Cardiac fibroblast (primary cell): ENCODE measurements at regions not wholly inside any gene's neighbourhood (a gene's known extent, or its start where the extent isn't known, plus 50 kb on each side); places are given as distances from the start of the nearest gene placed in this dataset.

Experiments
- DNase-seq, 2 donors: peaks; one replicate each; pipeline versions ENCODE4 v3.0.0 to v3.0.0-alpha.2; 2010; ENCODE audit warnings: low read depth in 2 of 2
- H3K4me3 ChIP-seq, 2 donors: replicated peaks in 1 of 2; 1 replicate in 1 of 2; 2 replicates in 1 of 2; pipeline ENCODE4 v1.5.1; 2011; ENCODE audit warnings: low read depth in 2 of 2, low read length in 2 of 2, mild to moderate bottlenecking in 2 of 2, moderate library complexity in 1 of 2
- TF ChIP-seq, protein P1 (sequence below): IDR thresholded peaks from one replicate; pipeline ENCODE4 v1.5.1; 2011; ENCODE audit warnings: low read depth, mild to moderate bottlenecking, low read length, inconsistent platforms

DNA sequence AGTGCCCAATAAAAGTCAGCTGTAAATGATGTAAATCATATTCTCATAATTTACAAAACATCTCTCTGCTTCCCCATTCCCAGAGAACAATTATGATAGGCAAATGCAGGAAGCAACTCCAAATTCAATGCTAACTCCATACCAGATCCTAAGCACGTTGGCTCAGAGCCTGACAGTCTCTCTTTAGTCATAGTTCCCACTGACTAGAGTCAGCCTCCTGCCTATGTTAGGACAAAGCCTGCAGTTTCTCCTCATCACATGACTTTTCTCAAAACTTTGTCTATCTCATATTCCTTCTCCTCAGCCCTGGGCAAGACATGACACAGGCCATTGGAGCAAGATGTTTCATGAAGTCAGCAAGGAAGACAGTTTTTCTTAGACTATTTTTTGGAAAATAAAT is 101.5 kb upstream of the COL24A1 start:
- H3K4me3 ChIP-seq = no peak overlapping the region
- DNase-seq = peak; percentile 28 to 49
- TF ChIP-seq, protein P1, sequence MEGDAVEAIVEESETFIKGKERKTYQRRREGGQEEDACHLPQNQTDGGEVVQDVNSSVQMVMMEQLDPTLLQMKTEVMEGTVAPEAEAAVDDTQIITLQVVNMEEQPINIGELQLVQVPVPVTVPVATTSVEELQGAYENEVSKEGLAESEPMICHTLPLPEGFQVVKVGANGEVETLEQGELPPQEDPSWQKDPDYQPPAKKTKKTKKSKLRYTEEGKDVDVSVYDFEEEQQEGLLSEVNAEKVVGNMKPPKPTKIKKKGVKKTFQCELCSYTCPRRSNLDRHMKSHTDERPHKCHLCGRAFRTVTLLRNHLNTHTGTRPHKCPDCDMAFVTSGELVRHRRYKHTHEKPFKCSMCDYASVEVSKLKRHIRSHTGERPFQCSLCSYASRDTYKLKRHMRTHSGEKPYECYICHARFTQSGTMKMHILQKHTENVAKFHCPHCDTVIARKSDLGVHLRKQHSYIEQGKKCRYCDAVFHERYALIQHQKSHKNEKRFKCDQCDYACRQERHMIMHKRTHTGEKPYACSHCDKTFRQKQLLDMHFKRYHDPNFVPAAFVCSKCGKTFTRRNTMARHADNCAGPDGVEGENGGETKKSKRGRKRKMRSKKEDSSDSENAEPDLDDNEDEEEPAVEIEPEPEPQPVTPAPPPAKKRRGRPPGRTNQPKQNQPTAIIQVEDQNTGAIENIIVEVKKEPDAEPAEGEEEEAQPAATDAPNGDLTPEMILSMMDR = no peak

DNA sequence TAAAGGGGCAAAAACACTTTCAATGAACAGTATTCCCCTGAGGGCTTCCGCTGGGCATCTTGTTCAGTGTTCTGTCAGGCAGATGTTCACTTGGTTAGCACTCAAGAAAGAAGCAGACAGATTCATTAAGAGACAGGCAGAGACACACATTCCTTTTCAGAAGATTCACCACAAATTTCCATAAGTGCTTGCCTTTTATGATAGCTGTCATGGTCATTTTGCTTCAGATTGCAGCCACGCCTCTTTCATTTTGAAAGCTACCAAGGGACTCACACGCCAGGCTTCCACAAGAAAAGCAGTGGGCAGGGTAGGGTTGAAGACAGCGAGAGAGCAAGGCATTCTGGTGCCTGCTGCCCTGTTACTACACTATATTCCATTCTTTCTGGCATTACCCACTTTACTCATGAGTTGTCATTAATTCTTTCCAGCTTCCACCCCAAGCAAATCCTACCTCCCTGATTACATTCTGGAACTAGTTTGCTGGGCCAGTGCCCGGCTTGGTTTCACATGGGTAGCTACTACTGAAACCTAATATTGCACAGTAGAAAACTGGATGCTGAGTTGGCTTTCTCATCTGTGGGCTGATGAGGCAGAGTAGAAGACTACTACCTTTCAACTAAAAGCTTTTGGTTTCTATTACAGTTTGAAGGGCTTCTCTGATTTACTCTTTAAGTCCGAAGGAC is 91.2 kb upstream of the COL24A1 start:
- TF ChIP-seq, protein P1 = no peak
- no peak overlapping the region for H3K4me3 ChIP-seq
- DNase-seq = no peak

GRCh38 chr1:86245566-86246190 is 89.1 kb upstream of the COL24A1 start:
- TF ChIP-seq, protein P1 = no peak
- no peak overlapping the region for H3K4me3 ChIP-seq
- DNase-seq = no peak

DNA sequence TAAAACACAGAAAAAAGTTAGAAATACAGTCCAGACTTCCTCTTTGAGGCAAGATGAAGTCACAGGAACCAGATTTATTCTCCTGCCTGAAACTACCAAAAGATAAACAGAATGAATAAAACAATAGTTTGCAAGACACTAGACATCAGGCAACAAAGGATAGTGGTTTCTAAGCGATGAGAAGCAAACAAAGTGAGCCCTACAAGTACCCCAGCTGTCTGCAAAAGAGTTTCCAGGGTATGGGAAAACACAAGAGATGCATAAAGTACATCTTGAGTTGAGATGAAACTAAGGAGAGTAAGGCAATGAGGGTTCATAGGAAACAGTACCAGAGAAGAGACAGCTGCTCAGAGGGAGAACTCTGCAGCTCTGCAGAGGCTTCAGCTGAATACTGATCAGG is 83.3 kb upstream of the COL24A1 start:
- DNase-seq = peak in 1 of 2 donors; percentile 4
- no peak overlapping the region for H3K4me3 ChIP-seq
- TF ChIP-seq, protein P1 = no peak

GRCh38 chr1:86239490-86239889 is 82.9 kb upstream of the COL24A1 start:
- TF ChIP-seq, protein P1 = no peak
- no peak for DNase-seq
- H3K4me3 ChIP-seq = no peak overlapping the region

GRCh38 chr1:86238226-86238625 is 81.7 kb upstream of the COL24A1 start:
- DNase-seq = no peak
- H3K4me3 ChIP-seq = no peak overlapping the region
- TF ChIP-seq, protein P1 = no peak
